HG03139 (cell line): ENCODE measurements at regions not wholly inside any gene's neighbourhood (a gene's known extent, or its start where the extent isn't known, plus 50 kb on each side); places are given as distances from the start of the nearest gene placed in this dataset.

ENCODE experiments used
- ATAC-seq: cut with Tn5 transposase; IDR thresholded peaks from one replicate; pipeline ENCODE4 v1.9.1; 2021; ENCODE audit not compliant: unreplicated experiment

DNA sequence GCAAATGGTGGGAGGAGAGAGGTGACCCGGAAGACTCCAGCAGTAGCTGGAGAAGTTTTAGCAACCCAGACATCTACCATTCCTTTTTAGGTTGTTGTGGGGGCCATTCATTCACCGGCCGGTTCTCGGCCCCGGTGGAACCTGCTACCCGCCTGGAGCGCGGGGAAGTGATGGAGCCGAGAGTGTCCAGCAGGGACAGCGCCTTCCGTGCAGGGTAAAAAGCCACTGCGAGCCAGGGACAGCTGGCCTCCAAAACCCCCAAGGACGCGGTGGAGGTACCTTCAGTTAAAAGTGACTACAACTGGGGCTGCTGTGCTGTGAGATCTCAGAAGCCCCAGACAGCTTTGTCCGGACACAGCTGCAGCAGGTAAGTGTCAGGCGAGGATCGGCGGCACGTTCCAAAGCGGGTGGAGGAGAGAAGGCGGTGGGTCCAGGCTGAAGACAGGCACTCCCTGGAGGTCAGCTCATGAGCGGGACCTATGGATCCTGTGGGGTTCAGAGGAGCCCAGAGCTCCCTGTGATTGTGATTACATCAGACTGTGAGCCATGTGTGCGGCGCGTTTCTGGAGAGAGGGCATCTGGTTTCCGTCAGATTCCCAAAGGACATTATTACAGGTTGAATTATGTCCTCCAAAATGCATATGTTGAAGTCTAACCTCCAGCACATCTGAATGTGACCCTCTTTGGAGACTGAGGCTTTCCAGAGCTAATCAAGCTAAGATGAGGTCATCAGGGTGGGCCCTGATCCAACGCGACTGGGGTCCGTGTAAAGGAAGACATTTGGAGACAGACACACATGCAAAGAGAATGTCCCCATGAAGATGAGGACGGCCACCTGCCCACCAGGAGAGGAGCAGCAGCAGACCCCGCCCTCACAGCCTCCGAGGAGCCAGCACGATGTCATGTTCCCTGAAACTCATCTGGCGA, 276.3 kb downstream of the EIPR1 start:
- no peak for ATAC-seq

DNA sequence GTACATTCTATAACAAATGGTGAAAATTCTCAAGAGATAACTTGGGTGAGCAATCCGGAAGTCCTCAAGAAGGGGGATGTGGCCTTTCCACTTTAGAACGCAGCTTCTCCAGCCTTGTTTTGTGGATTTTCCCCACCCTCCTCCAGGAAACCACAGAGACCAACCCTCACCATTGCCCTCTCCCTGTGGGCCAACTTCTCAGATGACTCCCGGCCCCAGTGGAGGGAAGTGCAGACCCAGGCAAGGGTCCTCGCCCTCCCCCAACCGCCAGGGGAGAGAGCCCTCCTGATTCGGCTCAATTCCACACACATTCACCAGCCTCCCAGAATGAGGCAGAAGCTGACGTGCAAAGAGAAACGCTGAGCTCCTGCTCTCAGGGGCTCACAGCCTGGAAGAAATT, 277.2 kb downstream of the EIPR1 start:
- ATAC-seq = no peak

DNA sequence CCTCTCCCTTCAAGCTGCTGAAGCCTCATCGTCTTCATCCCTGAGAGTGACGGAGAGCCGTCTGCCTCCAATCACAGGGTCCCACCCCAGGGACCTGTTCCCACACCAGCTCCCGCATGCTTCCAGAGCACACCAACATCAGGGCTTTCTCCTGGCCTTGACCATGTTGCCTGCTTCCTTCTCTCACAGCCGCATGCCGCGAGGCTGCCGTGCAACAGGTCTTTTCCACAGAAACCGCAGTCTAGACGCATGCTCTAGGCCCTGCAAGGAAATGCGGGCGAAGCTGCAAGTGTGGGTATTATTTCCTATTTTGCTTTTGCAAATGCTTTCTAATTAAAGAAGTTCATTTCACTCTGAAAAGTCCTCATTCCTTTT, 277.8 kb downstream of the EIPR1 start:
- ATAC-seq = no peak

DNA sequence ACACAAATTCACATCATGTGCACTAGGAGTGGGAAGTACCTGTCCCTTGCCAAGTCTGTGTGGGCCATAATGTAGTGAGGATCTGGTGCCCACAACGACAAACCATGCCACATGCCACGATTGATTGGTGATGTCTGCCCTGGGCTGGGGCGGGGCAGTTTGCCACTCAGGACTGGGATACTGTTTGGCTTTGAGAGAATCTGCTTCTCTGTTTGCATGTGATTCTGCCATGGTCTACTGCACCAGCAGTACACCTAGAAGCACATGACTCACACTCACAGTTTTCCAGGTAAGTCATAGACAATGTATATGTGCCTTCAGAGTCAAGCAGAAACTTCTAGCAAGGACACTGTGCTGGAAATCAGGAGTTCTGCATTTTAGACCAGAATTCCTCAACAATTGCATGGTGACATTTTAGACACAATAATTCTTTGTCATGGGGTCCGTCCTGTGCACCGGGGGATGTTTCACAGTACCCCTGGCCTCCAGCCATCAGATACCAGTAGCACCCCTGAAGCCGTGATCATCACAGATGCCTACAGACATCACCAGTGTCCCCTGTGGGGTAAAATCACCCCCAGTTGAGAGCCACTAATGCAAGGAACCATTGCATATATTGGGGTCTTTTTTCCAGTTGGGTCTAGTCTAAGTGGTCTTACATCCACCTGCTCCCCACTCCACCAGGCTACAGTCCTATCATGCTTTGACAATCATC, 278.3 kb downstream of the EIPR1 start:
- no peak for ATAC-seq

DNA sequence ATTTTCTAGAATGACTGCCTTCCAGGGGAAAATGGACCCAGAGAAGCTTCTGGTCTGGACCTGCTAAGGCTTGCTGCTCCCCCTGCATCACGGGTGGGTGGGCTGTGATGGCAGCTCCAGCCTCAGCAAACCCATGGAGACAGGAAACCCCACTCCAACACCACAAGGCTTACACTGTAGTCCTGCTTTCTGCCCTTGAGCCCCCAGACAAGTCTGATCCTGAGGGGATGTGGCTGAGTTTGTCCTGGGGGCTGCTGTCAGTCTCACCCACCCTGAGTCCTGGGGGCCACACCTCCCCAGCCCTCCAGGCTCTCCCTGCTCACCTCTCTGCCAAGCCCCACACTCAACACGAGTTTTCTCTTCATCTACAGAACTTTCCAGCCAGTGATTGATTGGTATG, 279.4 kb downstream of the EIPR1 start:
- no peak for ATAC-seq

DNA sequence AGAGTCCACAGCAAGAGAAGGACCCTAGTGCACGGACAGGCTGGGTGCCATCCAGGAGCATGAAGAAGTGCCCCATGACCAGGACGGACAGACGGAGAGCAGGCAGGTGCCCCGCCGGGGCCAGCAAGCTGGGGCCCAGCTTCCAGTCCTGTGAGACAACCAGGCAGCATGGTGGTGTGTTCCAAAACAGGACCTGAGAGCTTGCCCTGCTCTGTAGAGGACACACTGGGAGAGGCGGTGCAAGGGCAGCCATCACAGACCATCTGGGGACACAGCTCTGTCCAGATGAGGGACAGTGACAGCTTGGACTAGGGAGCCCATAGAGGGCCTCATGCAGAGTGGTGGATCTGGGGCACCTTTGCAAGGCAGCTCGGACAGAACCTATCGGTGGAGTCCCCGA, 279.8 kb downstream of the EIPR1 start:
- ATAC-seq = no peak

DNA sequence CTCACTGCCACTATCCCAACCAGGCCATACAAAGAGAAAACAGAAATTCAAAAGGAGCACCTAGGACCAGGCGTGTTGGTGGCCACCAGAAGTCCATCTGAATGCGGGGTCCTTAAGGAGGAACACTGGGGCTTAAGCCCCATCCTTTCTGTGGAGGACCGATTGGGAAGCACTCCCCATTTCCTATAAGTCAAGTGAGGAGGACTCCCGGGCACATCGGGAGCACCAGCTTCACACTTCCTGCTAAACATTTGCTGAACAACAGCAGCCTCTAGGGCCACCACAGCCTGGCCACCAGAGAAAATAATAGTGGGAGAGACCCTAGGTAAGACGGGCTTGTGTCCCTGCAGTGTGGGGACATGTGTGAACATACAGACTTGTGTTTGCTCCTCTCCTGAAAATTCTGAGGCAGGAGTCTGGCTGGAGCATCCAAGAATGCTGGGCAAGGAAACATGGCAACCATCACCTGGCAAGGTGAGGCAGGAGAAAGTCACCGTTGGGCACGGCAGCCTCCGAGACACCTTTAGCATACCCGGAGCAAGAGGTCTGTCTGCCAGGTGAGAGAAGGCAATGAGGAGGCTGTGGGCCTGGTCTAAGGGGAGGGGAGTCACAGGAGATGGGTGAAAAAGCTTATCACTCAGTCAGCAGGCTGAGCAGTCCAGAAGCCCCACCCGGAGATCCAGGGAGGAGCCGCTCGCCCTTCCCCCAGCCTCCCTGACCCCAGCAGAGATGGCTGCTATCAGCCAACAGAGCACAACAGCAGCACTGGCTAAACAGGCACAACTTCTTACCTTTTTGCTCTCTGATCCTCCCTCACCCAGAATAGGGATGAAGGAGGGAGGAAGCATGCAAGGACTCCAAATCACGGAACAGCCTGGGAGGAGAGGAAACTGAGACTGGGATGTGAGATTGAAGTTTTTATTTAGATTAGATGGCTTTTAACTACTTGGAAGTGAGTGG, 282.3 kb downstream of the EIPR1 start:
- no peak for ATAC-seq

DNA sequence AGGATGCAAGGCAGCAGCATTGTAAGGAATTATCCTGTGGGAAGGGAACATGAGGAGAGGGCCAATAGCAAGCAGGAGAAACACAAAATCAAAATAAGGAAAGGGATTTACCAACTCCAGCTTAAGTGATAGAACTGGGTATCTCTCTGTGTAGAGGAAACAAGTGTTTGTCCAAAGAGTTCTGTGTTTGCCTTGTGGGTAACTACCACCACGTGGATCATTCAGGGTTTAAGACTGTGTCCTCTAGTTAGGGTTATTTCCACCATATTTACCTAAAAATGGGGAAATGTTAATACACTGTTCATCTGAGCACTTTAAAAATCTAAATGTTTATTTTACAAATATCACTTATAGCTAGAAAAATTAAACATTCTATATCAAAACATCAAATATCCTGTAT, 283.3 kb downstream of the EIPR1 start:
- no peak for ATAC-seq

DNA sequence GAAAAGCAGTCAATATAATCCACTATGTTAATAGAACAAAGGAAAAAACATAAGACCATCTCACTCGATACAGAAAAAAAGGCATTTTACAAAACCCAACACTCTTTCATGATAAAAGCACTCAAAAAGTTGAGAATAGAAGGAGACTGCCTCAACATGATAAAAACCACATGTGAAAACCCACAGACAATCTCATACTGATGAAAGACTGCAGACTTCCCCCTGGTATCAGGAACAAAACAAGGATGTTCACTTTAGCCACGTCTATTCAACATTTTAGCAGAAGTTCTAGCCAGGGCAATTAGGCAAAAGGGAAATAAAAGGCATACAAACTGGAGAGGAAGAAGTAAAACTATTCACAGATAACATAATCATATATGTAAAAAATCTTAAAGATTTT, 285.9 kb downstream of the EIPR1 start:
- no peak for ATAC-seq

DNA sequence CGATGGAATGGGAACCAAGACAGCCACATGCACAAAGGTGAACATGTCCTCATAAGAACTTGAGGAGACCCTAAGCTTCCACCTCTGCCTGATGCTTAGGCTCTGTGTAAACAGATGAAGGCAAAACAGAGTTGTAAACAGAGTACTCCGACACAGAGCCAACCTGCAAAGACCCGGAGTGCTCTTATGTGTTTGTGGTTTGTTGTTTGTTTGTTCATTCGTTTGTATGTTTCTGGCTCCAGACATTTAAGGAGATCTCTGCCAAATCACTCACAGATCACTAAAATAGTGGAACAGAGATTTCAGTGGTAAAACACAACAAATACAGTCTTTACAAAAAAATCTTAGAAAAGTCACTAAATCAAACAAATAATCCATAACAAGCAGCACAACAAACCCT, 294.9 kb downstream of the EIPR1 start:
- ATAC-seq = no peak

DNA sequence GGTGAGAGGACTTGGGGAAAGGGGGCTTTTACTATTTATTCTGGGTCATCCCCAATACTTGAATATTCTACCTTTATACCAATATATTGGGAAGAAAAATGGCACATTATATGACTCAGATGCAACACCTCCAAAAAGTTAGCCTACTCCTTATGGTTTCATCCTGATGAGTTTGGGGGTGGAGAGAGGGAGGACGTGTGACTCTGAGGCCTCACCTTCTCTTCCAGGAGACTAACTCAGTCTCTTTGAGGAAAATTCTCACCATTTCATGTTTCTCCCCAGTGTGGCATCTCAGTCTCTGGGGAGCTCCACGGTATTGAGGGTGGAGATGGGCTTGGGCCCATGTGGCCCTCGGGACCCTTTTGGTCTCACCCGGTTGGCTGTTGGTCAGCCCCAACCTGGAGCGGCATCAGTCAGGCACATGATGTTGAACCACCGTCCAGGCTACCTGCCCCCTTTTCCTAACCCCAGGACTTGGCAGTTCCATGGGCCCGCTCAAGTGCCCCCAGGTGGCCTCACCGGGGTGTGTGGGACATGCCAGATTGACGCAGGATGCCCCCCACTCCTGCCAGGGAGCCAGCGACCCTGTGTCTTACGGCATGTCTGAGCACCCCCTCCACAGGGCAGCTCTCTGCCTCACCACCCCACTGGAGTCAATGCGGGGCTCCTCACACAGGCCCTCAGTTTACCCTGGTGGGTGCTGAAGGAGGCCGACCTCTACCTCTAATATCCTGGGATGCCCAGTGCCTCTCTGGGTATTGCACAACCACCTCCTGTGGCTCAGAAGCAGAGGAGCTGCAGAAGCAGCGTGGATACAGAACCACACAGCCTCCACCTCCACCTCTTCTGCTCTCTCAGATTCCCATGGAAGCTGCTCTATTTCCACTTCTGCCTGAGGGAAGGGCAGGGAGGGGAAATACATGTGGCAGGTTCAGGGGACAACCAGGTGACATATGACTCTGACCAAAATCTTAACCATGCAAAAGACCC, 297.4 kb downstream of the EIPR1 start:
- ATAC-seq = no peak

DNA sequence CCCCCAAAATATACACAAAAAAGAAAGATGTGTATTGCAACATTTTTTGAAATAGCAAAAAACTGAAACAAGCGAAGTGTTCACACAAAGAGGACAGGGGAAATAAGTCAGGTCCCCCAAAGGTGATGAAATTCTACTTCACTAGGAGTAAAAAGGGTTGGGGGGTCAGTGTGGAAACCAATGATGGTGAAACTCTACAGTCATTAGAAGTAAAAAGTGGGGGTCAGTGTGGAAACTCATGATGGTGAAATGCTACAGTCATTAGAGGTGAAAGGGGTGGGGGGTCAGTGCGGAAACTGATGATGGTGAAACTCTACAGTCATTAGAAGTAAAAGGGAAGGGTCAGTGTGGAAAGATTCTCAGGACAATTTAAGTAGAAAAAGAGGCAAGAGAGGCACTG, 298.2 kb downstream of the EIPR1 start:
- ATAC-seq = no peak

DNA sequence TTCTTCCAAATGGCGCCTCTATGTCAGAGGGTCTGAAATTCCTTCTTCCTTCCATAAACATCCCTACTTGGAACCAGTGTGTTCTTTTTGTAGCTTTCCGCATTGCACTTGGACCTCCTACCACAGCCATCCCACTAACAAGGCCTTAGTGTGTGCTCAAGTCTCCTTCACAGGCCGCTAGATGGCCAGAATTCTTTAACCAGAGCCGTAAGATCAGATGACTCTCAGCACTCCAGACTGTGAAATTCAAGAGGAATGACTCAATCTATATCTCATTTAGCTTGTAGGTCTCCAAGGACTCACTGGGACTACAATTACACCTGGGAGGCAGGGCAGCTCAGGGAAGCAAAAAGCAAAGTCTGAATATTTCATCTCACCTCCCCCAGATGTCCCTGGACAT, 298.9 kb downstream of the EIPR1 start:
- ATAC-seq = no peak

DNA sequence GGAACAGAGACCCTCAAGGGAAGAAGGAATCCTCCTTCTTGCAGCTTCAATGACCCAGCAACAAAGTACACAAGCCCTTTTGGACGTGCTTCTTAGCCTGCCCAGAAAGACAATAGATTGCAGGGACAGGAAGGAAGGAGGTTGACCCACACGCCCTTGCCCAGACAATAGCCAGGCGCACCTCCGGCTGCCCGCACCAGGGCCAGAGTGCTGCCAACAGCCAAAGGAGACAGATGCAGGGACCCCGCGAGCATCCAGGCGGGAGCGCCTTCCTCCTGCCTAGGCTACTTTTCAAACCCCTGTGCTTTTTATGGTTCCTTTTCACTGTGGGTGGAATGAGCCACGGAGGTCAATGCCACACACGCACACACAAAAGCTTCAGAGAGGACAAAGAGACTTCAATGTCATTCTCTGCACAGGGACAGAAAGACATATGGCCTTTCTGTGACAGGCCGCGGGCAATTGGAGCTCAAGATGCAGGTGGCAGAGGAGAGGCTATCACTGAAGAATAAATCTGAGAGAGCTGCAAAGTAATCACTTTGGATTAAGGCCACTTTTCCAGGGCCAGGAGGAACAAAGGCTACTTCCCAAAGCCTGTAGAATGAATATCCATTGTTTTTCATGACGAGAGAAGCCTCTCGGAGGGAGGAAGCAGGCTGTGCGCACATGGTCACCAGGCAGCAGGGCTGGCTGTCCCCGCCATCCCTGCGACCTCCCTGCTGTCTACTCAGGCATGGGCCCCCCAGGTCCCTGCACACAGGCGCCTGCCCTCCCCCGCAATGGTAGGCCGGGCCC, 300.6 kb downstream of the EIPR1 start:
- ATAC-seq = no peak

DNA sequence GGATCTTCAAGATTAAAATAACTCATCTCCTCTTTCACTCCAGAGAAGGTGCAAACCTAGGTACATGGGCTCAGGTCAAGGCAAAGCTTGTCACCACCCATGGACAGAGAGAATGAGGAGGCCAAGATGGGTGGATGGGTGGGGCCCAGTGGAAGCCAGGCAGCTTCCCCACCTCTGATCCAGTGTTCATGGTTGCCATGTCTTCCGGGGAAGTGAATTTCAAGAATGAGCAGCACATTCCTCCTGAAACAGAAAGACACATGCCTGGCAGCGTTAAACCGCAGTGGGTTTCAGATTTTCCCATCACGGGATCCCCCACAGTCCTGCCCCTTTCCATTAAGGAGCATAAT, 301.7 kb downstream of the EIPR1 start:
- ATAC-seq = no peak

DNA sequence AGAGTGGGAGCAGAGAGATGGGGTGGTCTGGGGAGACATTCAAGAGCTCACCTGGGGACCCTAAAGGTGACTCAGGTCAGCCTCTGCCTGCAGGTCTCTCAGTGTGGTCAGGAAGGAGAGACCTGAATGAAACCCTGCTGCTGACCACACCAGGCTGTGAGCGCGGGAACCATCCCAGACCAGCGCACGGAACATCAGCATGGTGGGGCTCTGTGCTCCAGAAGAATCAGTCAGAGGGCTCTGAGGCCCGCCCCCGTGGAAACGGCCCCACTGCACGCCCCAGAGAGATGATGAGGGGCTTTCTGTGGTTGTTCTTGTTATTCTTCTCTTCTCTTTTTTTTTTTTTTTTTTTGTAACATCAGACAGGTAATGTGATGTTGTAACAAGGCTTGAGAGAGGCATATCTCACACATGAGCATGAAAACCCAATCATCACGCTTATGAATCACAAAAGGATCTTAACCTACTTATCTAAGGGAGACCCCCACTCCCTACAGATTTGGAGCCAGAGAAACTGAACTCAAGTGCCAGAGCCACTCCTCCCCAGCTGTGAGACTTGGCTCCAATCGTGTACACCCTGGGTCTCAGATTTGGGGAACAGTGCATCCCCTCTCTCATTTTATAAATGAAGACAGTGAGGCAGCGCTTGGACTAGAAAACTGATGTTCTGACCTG, 302.2 kb downstream of the EIPR1 start:
- no peak for ATAC-seq

DNA sequence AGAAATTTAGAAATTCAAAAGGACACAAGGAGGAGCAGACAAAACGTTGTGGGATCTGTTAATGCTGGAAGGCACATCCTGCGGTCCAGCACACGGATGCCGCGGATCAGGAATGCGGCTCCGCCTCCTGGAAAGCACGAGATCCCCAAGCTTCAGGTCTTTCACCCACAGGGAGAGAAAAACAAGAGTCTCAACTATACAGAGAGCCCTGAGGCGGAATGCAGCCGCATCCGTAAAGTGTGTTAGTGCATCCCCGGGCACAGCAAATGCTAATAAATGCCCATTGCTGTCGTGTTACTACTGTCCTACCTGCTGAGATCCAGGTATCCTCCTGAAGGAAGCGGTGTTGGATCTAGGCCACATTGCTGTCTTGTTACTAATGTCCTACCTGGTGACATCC, 303.9 kb downstream of the EIPR1 start:
- no peak for ATAC-seq

DNA sequence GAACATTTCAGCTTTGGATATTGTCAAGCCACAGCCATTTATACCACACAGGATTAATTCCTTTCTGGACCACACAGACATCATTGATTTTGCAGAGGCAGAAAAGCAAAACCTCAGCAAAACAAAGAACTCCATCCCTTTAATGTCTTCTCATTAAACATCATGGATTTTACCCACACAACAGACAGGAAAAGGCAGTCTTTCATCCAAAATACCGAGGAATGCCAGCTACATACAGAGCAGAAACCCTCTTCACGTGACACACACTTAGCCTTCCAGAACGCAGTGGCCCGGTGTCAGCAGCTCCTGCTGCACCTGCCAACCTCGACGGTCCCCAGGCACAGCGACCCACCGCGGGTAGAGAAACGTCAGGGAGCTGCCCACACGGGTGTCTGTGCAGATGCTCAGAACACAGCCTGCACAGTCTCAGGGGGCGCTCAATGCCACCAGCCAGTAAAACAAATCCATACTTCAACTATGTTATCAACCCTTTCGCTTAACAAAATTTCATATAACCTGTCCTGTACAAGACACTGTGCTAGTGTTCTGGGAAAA, 304.5 kb downstream of the EIPR1 start:
- no peak for ATAC-seq
